ENCODE measurements at regions not wholly inside any gene's neighbourhood (a gene's known extent, or its start where the extent isn't known, plus 50 kb on each side); places are given as distances from the start of the nearest gene placed in this dataset.

DNA sequence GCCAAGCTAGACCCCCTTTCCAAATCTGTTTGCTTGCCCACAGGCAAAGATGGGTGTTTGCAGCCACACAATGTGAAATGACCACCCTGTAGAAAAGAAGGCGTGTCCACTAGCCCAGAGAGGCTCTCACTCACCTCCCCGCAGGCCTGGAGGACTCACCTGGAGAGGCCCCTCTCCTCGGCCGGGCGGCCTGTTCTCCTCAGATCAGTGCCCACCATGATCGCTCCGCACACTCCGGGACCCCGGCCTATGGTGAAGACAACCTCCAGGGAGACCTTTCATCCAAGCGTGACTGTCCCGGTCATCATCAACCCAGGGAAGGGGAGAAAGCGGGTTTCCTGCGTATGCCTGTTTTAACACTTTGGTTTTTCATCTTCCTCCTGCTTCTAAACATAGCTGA lies 328.7 kb upstream of the SALL3 start:
- DNase-seq (ENCODE audit: low read depth) = no peak

DNA sequence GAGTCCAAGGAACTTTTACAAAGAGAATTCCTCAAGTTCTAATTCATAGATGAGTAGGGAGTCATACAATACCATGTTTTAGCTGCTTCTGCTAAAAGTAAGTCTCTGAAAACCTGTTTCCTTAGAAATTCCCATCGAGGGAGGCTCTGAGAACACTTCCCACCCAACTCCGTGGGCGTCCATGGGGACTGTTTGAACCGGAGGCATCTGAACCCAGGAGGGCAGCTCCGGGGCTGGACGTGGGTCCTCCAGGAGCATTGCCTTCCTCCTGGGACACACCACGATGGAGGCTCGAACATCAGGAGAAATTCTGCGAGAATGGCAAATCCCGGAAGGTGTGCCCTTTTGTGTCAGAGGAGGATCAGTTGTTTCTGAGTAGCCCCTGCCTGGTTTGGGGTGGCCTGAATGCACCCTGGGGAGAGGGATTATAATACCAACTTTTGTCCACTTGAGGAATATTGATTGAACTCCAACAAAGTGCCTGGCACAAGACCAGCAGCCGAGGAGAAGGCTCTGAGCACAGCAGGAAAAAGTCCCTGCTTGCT lies 327.5 kb upstream of the SALL3 start:
- DNase-seq (ENCODE audit: low read depth) = no peak

DNA sequence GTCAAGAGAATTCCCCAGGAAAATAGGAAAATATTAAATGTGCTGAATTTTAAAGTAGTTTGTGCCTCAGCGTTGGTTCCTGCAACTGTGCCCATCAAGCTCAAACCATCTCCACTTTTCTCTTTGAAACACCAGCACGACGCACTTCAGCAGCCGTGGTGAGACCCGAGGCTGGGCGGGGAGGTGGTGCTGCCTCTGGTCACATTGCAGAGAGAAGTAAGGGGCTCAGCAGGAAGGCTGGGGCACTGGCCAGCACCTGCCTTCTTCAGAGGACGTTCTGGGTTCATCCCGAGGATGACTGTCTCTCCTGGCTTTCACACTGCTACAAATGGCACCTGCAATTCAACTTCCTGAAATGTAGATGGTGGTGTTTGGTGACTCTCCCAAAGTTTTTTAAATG lies 323.7 kb upstream of the SALL3 start:
- DNase-seq (ENCODE audit: low read depth) = no peak

DNA sequence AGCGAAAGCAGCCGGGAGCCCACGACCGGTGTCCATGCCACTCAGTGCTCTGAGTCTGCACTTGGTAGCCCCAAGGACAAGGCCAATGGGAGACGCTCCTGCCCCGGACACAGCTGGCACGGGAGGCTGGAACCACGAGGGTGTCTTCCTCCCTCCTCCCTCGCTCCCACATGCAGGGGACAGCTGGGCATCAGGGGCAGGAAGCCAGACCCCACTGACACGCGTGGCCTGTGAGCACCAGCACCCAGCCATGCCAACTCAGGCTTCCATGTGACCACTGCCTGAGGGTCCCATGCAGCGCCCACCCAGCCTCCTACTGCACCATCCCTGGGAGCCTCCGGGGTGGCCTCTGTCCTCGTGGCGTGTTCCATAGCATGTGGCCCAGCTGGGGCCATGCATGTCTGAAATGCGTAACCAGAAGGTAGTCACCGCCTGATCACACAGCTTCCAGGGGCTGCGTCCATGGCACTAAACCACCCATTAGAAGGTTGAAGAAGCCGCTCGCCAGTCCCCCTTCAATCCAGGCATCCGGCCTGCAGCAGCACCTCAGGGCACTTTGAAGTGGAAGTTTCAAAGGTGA lies 323.2 kb upstream of the SALL3 start:
- DNase-seq (ENCODE audit: low read depth) = no peak

DNA sequence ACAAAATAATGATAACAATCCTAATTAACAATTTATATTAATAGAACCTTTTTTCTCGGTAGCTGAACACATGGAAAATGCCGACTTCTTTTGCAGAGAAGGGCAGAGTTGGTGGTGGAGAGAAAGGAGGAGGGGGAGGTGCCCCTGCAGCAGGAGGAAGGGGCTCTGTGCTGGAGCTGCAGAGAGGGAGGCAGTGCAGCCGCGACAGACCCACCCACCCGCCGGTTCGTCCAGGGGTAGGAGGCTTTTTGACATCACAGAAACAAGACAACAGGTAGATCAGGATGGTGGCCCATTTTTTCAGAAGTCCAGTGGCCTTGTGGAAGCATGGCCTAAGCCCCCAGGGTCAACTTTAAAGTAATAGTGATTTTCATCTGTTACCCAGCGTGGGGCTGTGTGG lies 321.1 kb upstream of the SALL3 start:
- DNase-seq (ENCODE audit: low read depth) = no peak

DNA sequence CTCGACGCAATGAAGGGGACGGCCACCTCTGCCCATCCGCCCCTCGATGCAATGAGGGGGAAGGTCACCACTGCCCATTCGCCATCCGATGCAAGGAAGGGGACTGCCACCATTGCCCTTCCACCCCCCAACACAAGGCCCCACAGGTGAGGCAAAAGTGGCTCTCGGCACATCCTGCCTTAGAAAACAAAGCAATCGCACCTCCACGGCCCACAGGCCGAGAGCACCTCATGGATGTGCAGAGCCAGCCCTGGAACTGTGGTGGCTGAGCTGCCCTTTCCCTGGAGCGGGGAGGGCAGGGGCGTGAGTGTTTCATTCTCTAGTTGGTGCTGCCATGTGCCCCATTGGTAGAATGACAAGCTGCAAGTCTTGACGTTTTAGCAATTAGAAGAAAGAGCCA lies 320.6 kb upstream of the SALL3 start:
- DNase-seq (ENCODE audit: low read depth) = no peak

DNA sequence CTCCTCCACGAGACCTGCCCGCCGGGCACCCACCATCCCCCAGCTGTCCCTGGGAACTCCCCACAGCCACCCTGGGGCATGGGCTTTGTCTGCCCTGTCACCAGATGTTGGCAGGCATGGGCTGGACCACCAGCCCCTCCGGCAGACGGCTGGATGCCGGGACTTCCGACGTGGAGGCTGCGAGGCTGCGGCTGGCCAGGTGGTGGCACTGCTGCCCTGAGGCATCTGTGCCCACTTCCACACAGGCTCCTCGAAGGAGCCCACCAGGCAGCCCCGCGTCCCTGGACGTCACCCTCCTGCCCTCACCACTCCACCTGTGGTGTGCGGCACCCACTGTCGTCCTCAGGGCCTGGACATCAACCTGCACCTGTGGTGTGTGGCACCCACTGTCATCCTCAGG lies 319.9 kb upstream of the SALL3 start:
- no peak for DNase-seq (ENCODE audit: low read depth)

DNA sequence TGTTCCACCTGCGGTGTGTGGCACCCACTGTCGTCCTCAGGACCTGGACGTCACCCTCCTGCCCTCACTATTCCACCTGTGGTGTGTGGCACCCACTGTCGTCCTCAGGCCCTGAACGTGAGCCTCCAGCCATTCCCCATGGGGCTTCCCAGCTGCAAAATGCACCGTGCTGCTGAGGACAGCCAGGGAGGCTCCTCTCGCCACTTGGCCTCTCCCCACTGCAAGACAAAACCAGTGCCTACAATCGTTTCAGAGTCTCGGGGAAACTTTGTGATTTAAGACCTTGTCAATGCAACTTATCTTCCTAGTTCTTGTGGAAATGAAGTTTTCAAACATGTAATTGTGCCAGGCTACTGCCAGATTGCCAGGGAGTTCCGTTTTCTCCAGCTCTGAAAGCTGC lies 319.3 kb upstream of the SALL3 start:
- no peak for DNase-seq (ENCODE audit: low read depth)

DNA sequence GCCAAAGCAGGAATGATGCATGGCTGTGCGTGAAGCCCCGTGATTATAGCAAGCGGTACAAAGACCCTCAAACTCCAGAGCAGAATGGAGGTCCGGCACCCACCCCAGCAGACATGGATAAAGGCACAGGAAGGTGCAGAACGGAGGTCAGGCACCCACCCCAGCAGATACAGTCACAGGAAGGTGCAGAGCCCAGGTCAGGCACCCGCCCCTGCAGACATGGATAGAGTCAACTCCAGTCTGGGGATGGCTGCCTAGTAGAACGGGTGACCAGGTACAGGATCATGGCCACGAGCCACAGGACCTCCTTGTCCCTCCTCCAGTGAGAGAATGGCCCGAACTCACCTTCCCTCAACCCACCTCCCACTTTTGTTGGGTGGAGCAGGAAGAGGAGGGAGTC lies 318.3 kb upstream of the SALL3 start:
- no peak for DNase-seq (ENCODE audit: low read depth)

DNA sequence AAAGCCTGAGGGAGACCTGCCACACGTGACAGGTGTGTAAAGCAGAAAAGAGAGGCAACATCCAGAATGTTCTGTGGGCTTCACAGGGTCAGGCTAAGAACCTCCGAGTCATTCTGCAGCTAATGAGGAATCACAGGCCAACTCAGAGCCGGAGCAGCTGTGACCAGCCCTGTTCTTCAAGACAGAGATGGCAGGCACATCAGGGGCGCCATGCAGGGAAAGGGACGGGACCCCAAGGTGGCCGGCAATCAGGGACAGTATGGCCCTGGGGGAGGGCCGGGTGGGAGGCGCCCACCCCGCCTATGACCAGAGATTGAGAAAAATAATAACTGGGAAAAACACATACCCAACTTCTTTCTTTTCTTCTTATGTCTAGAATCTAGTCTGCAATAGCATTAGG lies 316.7 kb upstream of the SALL3 start:
- no peak for DNase-seq (ENCODE audit: low read depth)

DNA sequence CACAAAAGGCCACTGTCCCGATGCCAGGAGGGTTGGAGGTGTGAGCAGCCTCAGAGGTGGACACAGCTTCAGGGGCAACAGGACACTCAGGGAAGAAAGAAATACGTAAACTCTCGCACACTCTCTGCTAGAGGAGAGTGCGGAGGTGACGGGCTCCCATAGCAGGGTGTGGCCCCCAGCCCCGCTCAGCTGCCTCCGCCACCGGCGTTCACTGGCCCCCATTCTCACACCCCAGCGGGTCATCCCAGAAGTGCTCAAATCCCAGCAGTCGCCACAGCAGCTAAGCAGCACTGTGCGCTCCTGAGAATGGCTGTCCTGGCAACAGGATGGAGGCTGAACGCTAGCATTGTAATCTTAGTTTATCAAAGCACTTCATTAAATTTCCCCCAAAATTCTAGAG lies 315.6 kb upstream of the SALL3 start:
- DNase-seq (ENCODE audit: low read depth) = no peak

DNA sequence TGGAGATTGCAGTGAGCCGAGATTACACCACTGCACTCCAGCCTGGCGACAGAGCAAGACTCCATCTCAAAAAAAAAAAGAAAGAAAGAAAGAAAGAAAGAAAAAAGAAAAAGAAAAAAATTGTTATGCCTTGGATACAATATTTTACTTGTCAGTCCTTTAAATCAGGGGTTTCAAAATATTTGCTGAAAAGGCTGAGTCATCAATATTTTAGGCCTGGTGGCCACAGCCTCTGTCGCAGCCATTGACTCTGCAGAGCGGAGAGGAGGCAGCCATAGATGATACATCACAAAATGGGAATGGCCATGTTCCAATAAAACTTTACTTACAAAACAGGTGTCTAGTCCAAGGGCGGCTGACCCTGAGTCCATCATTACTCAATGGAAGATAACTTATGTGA lies 314.8 kb upstream of the SALL3 start:
- no peak for DNase-seq (ENCODE audit: low read depth)

DNA sequence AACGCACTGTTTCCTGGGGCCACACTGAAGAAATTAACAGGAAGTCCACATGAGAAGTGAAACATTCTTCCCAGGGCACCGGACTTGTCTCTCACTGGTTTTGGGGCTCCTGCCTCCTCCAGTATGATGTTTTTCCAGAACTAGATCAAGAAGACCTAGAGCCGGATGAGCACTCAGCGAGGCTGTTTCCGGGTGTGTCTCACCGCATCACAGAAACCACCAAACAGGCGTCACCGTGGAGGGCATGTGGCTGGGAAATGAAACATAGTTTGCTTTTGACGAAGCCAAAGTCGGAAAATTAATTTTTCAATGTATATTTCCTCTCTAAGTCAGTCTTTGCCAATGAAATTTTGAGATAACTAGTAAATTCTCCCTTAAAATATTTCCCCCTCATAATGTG lies 314.0 kb upstream of the SALL3 start:
- DNase-seq (ENCODE audit: low read depth) = no peak

DNA sequence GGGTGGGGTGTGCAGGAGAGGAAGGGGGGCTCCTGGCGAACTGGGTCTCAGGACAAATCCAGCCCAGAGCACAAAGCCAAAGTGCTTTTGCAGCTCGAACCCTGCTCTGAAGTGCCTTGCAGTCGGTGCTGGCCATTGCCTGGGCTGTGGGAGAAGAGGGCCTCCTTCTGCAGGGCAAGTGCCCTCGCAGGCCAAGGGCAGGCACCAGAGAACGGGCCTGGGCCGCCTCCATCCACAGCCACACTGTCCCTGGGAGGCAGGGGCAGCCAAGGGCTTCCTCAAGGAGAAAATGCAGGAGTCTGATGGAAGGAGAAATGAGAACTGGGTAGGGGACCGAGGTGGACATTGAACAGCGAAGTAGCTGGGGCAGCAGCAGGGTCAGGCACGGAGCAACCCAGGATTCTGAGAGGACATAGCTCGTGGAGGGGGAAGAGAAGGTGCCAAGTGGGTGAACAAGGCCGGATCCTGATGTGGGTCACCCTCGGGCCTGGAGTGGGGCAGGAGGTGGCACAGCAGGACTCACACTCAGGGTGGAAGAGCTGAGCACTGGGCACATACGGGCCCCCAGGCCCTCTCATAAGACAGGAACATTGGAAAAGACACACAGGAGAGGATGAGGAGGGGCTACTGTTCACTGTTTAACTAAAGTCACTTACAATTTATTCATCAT lies 312.8 kb upstream of the SALL3 start:
- DNase-seq (ENCODE audit: low read depth) = no peak

DNA sequence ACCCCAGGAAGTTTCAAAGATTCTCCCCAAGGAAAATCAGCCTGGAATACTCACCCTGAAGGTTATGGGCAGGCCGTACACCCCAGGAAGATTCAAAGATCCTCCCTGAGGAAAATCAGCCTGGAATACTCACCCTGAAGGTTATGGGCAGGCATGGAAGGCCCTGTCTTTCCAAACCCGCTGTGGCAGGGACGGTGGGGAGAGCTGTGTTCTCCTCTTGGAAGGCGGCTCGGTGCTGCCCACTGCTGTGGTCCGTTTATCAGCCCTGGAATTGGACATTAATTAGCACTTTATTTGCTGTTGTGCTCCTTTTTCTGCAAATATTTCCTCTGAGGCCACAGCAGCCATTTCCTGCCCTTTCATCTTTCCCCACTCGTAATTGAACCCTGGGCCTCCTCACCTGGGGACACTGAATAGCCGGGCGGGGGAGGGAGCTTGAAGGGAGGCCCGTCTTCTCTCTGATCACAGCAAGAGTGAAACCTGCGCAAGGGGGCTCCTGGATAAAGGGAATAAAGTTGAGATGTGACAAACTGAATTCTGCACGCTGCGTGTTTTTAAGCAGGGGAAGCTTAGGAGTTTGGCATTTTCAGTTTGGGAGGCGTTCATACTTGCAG lies 308.7 kb upstream of the SALL3 start:
- DNase-seq (ENCODE audit: low read depth) = no peak

DNA sequence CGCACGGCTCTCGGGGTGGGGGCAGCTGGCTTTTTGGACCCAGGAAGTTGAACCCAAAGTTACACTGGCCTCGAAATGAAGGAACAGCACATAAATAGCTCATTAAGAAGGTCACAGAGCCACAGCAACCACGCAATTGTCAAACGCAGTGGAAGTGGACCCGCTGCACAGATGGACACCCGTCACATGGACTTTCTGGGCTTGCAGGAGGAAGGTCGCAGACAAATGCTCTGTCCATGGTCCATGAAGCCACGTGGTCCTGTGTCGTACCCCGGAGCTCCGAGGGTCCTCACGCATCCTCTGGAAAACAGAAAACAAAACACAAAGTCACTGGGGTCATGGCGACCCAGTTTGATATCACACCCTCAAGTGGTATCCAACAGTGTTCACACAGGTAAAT lies 308.1 kb upstream of the SALL3 start:
- no peak for DNase-seq (ENCODE audit: low read depth)

DNA sequence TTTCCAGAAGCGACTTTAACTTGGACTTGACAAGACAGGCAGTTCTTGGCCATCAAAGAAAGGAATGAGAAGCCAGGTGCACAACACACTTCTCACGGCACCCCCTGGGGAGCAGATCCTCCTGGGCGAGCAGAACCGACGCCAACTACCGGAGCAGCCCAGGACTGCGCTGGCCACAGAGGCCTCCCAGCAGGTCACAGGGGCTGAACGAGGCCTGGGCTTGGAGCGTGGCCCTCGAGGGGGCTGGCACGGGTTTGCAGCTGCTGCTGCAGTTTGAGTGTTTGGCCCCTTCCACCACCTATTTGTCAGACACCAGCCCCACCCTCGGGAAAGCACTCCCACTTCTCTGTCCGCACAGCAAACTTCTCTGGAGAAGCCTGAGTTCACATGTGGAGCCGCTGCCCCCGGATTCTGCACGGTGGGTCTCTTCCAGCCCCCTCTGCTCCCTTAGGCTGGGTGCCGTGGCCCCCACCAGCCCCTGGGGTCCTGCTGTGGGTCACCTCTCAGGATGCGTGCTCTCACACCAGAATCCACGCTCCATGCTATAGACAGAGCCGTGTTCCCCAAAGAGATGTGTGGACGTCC lies 306.7 kb upstream of the SALL3 start:
- no peak for DNase-seq (ENCODE audit: low read depth)

DNA sequence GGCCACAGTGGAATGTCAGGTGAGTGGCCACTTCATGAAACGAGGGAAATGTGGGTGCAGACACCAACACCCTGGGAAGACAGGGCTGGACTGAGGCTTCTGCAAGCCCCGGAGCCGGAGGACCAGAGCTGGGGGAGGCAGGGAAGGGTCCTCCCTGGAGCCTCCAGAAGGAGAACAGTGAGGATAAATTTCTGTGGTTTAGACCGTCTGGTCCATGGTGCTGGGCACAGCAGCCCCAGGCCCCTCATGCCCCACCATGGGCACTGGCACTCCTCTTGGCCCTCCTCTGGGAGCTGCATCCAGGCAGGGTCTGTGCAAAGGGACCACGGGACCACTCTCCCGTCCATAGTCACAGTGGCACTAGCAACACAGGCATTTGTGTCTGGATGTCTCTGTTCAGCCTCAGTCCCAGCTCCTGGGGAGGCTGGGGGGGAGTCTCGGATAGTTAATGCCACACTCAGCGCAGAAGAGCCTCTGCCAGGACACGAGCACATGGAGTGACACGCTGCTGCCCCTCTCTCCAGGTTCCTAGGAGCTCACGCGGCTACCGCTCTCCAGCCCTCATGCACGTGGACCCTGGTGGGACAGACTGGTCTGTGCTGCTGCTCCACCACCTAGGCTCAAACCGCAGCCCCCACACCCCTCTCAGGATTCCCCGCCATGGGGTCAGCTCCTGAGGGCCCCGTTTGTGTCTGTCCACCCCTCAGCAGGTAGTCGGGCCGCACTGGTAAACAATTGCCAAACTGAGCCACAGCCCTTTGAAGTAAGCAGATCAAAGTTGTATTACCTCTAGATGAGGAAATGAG lies 305.9 kb upstream of the SALL3 start:
- DNase-seq (ENCODE audit: low read depth) = no peak

DNA sequence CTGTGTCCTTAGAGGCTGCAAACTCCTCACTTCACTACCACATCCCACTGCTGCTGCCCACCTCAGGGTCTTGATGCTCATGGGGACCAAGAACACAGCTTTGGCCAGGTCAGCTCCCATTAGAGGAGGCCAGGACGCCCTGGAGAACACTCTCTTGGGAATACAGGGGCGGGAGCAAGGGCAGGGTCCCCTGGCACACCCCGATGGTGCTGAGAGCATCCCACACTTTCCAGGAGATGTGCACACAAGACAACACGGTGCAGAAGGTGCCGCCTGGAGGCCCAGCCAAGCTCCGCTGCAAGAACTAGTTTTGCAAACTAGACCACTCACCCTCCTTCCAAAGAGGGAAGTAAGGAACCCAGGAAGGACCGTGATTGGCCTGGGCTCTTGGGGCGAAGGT lies 304.4 kb upstream of the SALL3 start:
- no peak for DNase-seq (ENCODE audit: low read depth)

DNA sequence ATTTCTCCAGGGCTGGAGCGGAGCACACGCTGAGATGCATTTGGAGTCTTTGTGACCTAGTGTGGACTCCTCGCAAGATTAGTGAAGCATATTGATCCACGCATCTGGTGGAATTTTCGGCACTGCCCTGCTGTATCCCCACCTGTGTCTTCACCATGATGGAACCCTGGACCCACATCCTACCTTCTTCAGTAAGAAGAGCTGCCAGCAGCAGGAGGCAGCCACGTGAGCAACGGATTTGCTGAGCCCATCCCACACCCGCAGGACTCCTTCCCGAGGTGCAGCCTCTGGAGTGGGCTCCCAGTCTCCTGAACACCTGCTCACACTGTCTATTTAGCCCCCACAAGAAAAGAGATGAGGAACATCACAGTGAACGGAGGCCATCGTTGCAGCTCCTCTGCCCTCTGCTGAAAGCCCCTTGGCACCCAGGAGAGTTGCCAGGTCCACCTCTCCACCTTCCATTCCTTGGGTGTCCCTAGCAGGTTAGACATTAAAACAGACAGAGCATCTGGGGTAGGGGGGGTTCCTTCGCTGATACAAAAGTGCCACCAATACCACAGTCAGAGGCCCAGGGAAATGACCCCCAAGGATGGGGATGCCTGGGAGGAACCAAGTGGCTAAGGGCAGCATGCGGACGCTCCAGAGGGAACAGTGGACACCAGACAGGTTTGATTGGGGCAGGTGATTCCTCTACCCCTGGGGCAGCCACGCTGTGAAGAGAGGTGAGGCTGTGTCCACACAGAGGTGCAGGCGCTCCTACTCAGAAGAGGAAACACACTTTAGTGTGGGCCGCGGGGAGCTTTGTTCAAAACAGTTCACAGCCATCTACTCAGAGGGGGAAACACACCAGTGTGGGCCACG lies 302.8 kb upstream of the SALL3 start:
- no peak for DNase-seq (ENCODE audit: low read depth)

DNA sequence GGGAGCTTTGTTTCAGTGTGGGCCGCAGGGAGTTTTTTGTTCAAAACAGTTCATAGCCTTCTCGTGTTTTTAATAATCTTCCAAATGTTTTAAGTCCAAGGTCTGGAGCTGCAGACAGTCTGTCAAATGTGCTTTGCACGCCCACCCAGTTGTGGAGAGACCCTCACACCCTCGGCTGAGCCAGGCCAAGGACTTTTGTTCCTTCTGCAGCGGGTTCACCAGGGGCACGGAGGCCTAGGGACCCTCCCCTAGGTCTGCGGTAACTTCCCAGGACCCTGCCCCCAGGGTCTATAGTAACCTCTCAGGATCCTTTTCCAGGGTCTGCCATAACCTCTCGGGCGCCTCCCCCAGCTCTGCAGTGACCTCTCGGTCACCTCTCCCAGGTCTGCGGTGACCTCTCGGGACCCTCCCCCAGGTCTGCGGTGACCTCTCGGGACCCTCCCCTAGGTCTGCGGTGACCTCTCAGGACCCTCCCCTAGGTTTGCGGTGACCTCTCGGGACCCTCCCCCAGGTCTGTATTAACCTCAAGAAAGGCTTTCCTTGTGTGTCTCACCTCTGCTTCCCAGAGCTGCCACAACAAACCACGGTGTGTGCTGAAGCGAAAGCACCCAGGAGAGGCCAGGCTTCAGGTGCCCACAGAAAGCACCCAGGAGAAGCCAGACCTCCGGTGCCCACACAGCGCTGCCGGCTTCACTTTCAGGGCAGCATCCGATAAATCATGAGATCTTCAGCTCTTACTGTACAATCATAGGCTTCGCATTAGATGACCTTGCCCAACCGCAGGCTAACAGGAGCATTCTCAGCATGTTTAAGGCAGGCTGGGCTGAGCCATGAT lies 301.9 kb upstream of the SALL3 start:
- no peak for DNase-seq (ENCODE audit: low read depth)
